Trophoblast cell (in vitro differentiated cells and primary cell): ENCODE measurements at regions not wholly inside any gene's neighbourhood (a gene's known extent, or its start where the extent isn't known, plus 50 kb on each side); places are given as distances from the start of the nearest gene placed in this dataset.

Experiments
- DNase-seq, 2 donors: peaks; one replicate each; pipeline ENCODE4 v3.0.0-alpha.2; 2016
- H2AFZ ChIP-seq: 2 replicates; pipeline ENCODE4 v1.6.1; 2013; ENCODE audit warnings: low read length, moderate library complexity, mild to moderate bottlenecking; ENCODE audit not compliant: insufficient read depth, poor library complexity
- H2AK5ac ChIP-seq: 2 replicates; pipeline ENCODE4 v1.6.1; 2013; ENCODE audit warnings: mild to moderate bottlenecking, low read length
- H2BK120ac ChIP-seq: 2 replicates; pipeline ENCODE4 v1.6.1; 2013; ENCODE audit warnings: low read length, mild to moderate bottlenecking, moderate library complexity; ENCODE audit not compliant: insufficient read depth, poor library complexity
- H2BK12ac ChIP-seq: 2 replicates; pipeline ENCODE4 v1.6.1; 2013; ENCODE audit warnings: mild to moderate bottlenecking, low read length, moderate library complexity
- H2BK5ac ChIP-seq: 2 replicates; pipeline ENCODE4 v1.6.1; 2013; ENCODE audit warnings: low read length, low read depth, moderate library complexity, mild to moderate bottlenecking; ENCODE audit not compliant: poor library complexity
- H3K14ac ChIP-seq: 2 replicates; pipeline ENCODE4 v1.6.1; 2013; ENCODE audit warnings: mild to moderate bottlenecking, low read length
- H3K18ac ChIP-seq: 2 replicates; pipeline ENCODE4 v1.6.1; 2013; ENCODE audit warnings: mild to moderate bottlenecking, low read length
- H3K23ac ChIP-seq: 2 replicates; pipeline ENCODE4 v1.6.1; 2013; ENCODE audit warnings: low read length
- H3K27ac ChIP-seq: 2 replicates; pipeline ENCODE4 v1.5.1; 2013; ENCODE audit warnings: low read depth, mild to moderate bottlenecking, inconsistent platforms, low read length, moderate library complexity
- H3K27me3 ChIP-seq: 2 replicates; pipeline ENCODE4 v1.6.1; 2013; ENCODE audit warnings: inconsistent platforms, mild to moderate bottlenecking, low read length, moderate library complexity; ENCODE audit not compliant: insufficient read depth
- H3K36me3 ChIP-seq, 2 experiments: 1 replicate in 1 of 2; 2 replicates in 1 of 2; pipeline ENCODE4 v1.6.1; 2013; ENCODE audit warnings: low read length in 2 of 2, mild to moderate bottlenecking in 2 of 2, moderate library complexity in 1 of 2; ENCODE audit not compliant: insufficient read depth in 2 of 2, control insufficient read depth in 1 of 2
- H3K4ac ChIP-seq: 2 replicates; pipeline ENCODE4 v1.6.1; 2013; ENCODE audit warnings: low read depth, mild to moderate bottlenecking, low read length, moderate library complexity
- H3K4me1 ChIP-seq, 2 experiments: 1 replicate in 1 of 2; 2 replicates in 1 of 2; pipeline ENCODE4 v1.6.1; 2013; ENCODE audit warnings: low read length in 2 of 2, mild to moderate bottlenecking in 2 of 2, moderate library complexity in 1 of 2; ENCODE audit not compliant: insufficient read depth in 2 of 2, control insufficient read depth in 1 of 2
- H3K4me2 ChIP-seq: 2 replicates; pipeline ENCODE4 v1.6.1; 2013; ENCODE audit warnings: inconsistent platforms, mild to moderate bottlenecking, low read length, moderate library complexity
- H3K4me3 ChIP-seq: 2 replicates; pipeline ENCODE4 v1.5.1; 2013; ENCODE audit warnings: mild to moderate bottlenecking, low read depth, low read length, inconsistent platforms
- H3K79me1 ChIP-seq: one replicate; pipeline ENCODE4 v1.6.1; 2013; ENCODE audit warnings: low read length
- H3K79me2 ChIP-seq: 2 replicates; pipeline ENCODE4 v1.6.1; 2013; ENCODE audit warnings: low read length, mild to moderate bottlenecking; ENCODE audit not compliant: control insufficient read depth, insufficient read depth, poor library complexity
- H3K9ac ChIP-seq: 2 replicates; pipeline ENCODE4 v1.6.1; 2013; ENCODE audit warnings: mild to moderate bottlenecking, low read length
- H3K9me3 ChIP-seq: 2 replicates; pipeline ENCODE4 v1.6.1; 2013; ENCODE audit warnings: low read depth, mild to moderate bottlenecking, control low read depth, inconsistent platforms, low read length; ENCODE audit not compliant: insufficient read depth
- H4K12ac ChIP-seq: 2 replicates; pipeline ENCODE4 v1.6.1; 2013; ENCODE audit warnings: low read depth, mild to moderate bottlenecking, low read length, moderate library complexity
- H4K8ac ChIP-seq: 2 replicates; pipeline ENCODE4 v1.6.1; 2013; ENCODE audit warnings: low read depth, mild to moderate bottlenecking, low read length, moderate library complexity
- H4K91ac ChIP-seq: one replicate; pipeline ENCODE4 v1.6.1; 2013; ENCODE audit warnings: low read depth, mild to moderate bottlenecking, low read length, moderate library complexity
- WGBS: extraction: QIAGEN DNeasy Blood & Tissue Kit; methylation state at CpG from one replicate; pipeline ENCODE4 v1.1.7; 2013; ENCODE audit warnings: missing lambda C conversion rate; ENCODE audit not compliant: insufficient read length, insufficient coverage; ENCODE audit errors: extremely low coverage; 5-methylcytosine and 5-hydroxymethylcytosine counted together

DNA sequence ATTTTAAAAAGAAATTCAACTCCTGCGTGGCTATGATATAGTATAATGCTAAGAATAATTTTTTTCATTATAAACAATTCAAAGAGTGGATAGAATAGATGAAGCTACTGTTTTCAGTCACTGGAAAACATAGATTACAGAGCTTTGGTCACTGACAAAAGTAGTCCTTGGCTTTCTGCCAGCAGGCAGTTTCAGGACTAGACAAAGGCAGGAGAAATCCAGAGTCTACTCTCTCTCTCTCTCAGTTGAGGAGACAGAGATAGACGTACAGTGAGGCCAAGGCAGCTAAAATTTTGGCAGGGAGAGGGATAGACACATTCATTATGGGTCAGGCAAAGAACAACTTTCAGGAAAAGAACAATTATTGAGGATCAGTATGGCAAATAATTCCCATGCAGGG lies 491.4 kb upstream of the CRIM1 start:
- Histone ChIP-seq H4K12ac (no peak overlapping the region), H3K4me3 (no peak overlapping the region), H3K4me2 (no peak overlapping the region), H2BK5ac (no peak overlapping the region), H2AK5ac (no peak overlapping the region), H3K4me1 (no peaks in the 10 kb centered on the region), H3K14ac (no peak overlapping the region), H2BK120ac (no peak overlapping the region), H3K36me3 (no peaks in the 10 kb centered on the region), H3K9me3 (no peaks in the 10 kb centered on the region), H3K9ac (no peak overlapping the region), H3K27ac (no peak overlapping the region), H3K18ac (no peak overlapping the region), H2AFZ (no peak overlapping the region), H3K4ac (no peak overlapping the region), H3K79me1 (no peaks in the 10 kb centered on the region), H3K27me3 (no peaks in the 10 kb centered on the region), H4K91ac (no peak overlapping the region), H3K23ac (no peak overlapping the region), H4K8ac (no peak overlapping the region), H3K79me2 (no peaks in the 10 kb centered on the region), H2BK12ac (no peak overlapping the region)
- no peak for DNase-seq
- no CpG with 5 or more reads among the region's 2 CpGs for whole genome bisulfite sequencing

DNA sequence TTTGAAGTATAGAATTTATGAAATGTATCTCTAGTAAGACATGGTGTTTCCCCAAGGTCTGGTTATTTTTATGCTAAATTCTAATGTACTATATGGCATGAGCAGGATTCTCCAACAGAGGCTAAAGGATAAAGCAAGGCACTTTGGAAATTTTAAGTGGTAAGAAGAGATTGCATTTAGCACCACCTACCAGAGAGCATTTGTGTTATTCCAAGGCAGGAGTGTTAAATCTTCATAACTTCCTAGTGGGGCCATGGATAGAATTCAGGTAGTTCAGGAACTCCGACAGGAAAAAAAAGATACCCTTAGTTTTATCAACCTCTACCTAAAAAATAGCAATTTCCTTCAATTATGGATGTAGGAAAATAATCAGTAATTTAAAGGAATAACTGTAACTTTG lies 497.4 kb upstream of the CRIM1 start:
- Histone ChIP-seq H3K18ac (no peak overlapping the region), H2BK120ac (no peak overlapping the region), H3K79me1 (no peaks in the 10 kb centered on the region), H3K79me2 (no peaks in the 10 kb centered on the region), H4K8ac (no peak overlapping the region), H3K4me2 (no peak overlapping the region), H3K36me3 (no peaks in the 10 kb centered on the region), H2BK5ac (no peak overlapping the region), H2BK12ac (no peak overlapping the region), H4K91ac (no peak overlapping the region), H3K23ac (no peak overlapping the region), H3K27me3 (no peaks in the 10 kb centered on the region), H3K4me1 (no peaks in the 10 kb centered on the region), H3K9ac (no peak overlapping the region), H2AFZ (no peak overlapping the region), H2AK5ac (no peak overlapping the region), H3K4me3 (no peak overlapping the region), H4K12ac (no peak overlapping the region), H3K14ac (no peak overlapping the region), H3K9me3 (no peaks in the 10 kb centered on the region), H3K27ac (no peak overlapping the region), H3K4ac (no peak overlapping the region)
- WGBS = no CpG with 5 or more reads among the region's 1 CpG
- DNase-seq = no peak

DNA sequence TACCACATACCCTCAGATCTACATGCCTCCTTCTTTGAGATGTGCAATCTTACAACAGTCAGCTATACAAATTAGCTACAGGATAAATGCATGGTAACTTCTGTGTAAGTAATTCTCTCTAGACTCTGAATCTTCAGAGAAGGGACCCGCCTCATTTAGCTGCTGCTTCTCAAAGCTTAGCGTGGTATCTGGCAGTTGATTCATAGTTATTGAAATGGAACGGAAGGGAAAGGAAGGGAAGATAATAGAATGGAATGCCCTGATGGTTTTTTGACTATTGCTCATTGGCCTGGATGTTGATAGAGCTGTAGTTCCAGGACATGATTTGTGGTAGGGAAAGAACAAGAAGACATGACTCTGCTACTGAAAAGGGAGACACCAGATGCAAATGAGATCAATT lies 498.1 kb upstream of the CRIM1 start:
- no peak overlapping the region for H3K9ac ChIP-seq
- no peaks in the 10 kb centered on the region for H3K27me3 ChIP-seq
- H2BK12ac ChIP-seq = no peak overlapping the region
- H3K79me2 ChIP-seq = no peaks in the 10 kb centered on the region
- no peak overlapping the region for H3K14ac ChIP-seq
- WGBS = 100% methylated on average over 1 of the region's 3 CpGs
- no peaks in the 10 kb centered on the region for H3K79me1 ChIP-seq
- H3K4me2 ChIP-seq = no peak overlapping the region
- no peak overlapping the region for H2AFZ ChIP-seq
- H3K27ac ChIP-seq = no peak overlapping the region
- DNase-seq = peak in 1 of 2 donors; percentile 1
- H3K23ac ChIP-seq = no peak overlapping the region
- H4K8ac ChIP-seq = no peak overlapping the region
- no peak overlapping the region for H3K18ac ChIP-seq
- H4K12ac ChIP-seq = no peak overlapping the region
- no peaks in the 10 kb centered on the region for H3K36me3 ChIP-seq
- no peak overlapping the region for H2AK5ac ChIP-seq
- H3K9me3 ChIP-seq = no peaks in the 10 kb centered on the region
- H3K4ac ChIP-seq = no peak overlapping the region
- no peak overlapping the region for H2BK120ac ChIP-seq
- H3K4me3 ChIP-seq = no peak overlapping the region
- H2BK5ac ChIP-seq = no peak overlapping the region
- H3K4me1 ChIP-seq = no peaks in the 10 kb centered on the region
- no peak overlapping the region for H4K91ac ChIP-seq

DNA sequence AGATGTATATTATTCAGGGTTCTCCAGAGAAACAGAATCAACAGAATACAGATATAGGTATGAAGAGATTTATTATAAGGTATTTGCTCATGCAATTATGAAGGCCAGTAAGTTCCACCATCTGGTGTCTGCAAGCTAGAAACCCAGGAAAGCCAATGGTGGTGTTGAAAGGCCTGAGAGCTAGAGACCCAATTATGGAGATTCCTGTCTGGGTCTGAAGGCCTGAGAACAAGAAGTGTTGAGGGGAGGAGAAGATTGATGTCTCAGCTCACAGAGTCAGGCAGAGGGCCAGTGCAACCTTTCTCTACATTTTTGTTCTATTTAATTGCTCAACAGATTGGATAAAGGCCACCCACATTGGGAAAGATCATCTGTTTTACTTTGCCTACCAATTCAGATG lies 524.2 kb upstream of the CRIM1 start:
- H3K23ac ChIP-seq = no peak overlapping the region

More for the DNA sequence above, 524.2 kb upstream of the CRIM1 start:
- Histone ChIP-seq H3K18ac (no peak overlapping the region), H3K4me3 (no peak overlapping the region), H3K27me3 (no peaks in the 10 kb centered on the region), H4K12ac (no peak overlapping the region), H3K36me3 (no peaks in the 10 kb centered on the region), H2AFZ (no peak overlapping the region), H2AK5ac (no peak overlapping the region), H3K14ac (no peak overlapping the region), H3K79me1 (no peaks in the 10 kb centered on the region), H2BK12ac (no peak overlapping the region), H3K4me2 (no peak overlapping the region), H3K27ac (no peak overlapping the region), H4K91ac (no peak overlapping the region), H2BK120ac (no peak overlapping the region), H4K8ac (no peak overlapping the region), H2BK5ac (no peak overlapping the region), H3K4me1 (no peaks in the 10 kb centered on the region), H3K9me3 (no peaks in the 10 kb centered on the region), H3K4ac (no peak overlapping the region), H3K79me2 (no peaks in the 10 kb centered on the region), H3K9ac (no peak overlapping the region)
- DNase-seq = no peak
